Left renal pelvis (tissue), 4 donors: ENCODE measurements at regions not wholly inside any gene's neighbourhood (a gene's known extent, or its start where the extent isn't known, plus 50 kb on each side); places are given as distances from the start of the nearest gene placed in this dataset.
"Not testable (repeated sequence)": the region's sequence is repeated elsewhere in the genome, so short reads cannot be mapped to it uniquely, and the experiment has no call there.

Source experiments
- DNase-seq, 4 donors: peaks; one replicate each; pipeline ENCODE4 v3.0.0-alpha.2; 2013; ENCODE audit warnings: low read depth in 4 of 4, low spot score in 3 of 4

GRCh38 chr10:3882855-3883254 lies 97.8 kb upstream of the KLF6 start:
- DNase-seq = no peak

GRCh38 chr10:3881622-3882021 lies 96.6 kb upstream of the KLF6 start:
- no peak for DNase-seq

- no peak for DNase-seq
Measured at GRCh38 chr10:3879073-3879472, 94.1 kb upstream of the KLF6 start.

- no peak for DNase-seq
Measured at GRCh38 chr10:3877211-3878000, 92.4 kb upstream of the KLF6 start.

- no peak for DNase-seq
Measured at GRCh38 chr10:3876350-3876962, 91.4 kb upstream of the KLF6 start.

- no peak for DNase-seq
Measured at GRCh38 chr10:3875842-3876235, 90.8 kb upstream of the KLF6 start.

- no peak for DNase-seq
Measured at GRCh38 chr10:3874990-3875841, 90.2 kb upstream of the KLF6 start.

- DNase-seq = not testable (repeated sequence)
Measured at GRCh38 chr10:3874610-3874989, 89.6 kb upstream of the KLF6 start.

- DNase-seq = no peak
Measured at GRCh38 chr10:3873728-3874461, 88.9 kb upstream of the KLF6 start.

- DNase-seq = no peak
Measured at GRCh38 chr10:3872712-3873329, 87.8 kb upstream of the KLF6 start.

GRCh38 chr10:3871424-3871996 lies 86.5 kb upstream of the KLF6 start:
- DNase-seq = no peak

- DNase-seq = no peak
Measured at GRCh38 chr10:3869036-3869435, 84.0 kb upstream of the KLF6 start.

- no peak for DNase-seq
Measured at GRCh38 chr10:3868271-3868664, 83.3 kb upstream of the KLF6 start.

- no peak for DNase-seq
Measured at GRCh38 chr10:3867454-3868270, 82.7 kb upstream of the KLF6 start.

- DNase-seq = no peak
Measured at GRCh38 chr10:3866332-3866731, 81.3 kb upstream of the KLF6 start.

- no peak for DNase-seq
Measured at GRCh38 chr10:3865565-3865964, 80.6 kb upstream of the KLF6 start.

GRCh38 chr10:3861795-3862194 lies 76.8 kb upstream of the KLF6 start:
- no peak for DNase-seq

GRCh38 chr10:3858051-3858845 lies 73.2 kb upstream of the KLF6 start:
- DNase-seq = no peak
